ENCODE measurements at regions not wholly inside any gene's neighbourhood (a gene's known extent, or its start where the extent isn't known, plus 50 kb on each side); places are given as distances from the start of the nearest gene placed in this dataset.

GRCh38 chr14:78073028-78073427 lies 97.1 kb upstream of the NRXN3 start:
- TF ChIP-seq CTCF (conservative IDR thresholded peaks at IDR 0.05; ENCODE audit: low read depth, low read length) = no peak
- no peak for TF ChIP-seq EZH2 (IDR thresholded peaks at IDR 0.05; ENCODE audit: borderline replicate concordance, low read depth, low read length, poor library complexity, severe bottlenecking)

Data from A673 (cell line).